ENCODE measurements at regions not wholly inside any gene's neighbourhood (a gene's known extent, or its start where the extent isn't known, plus 50 kb on each side); places are given as distances from the start of the nearest gene placed in this dataset.

DNA sequence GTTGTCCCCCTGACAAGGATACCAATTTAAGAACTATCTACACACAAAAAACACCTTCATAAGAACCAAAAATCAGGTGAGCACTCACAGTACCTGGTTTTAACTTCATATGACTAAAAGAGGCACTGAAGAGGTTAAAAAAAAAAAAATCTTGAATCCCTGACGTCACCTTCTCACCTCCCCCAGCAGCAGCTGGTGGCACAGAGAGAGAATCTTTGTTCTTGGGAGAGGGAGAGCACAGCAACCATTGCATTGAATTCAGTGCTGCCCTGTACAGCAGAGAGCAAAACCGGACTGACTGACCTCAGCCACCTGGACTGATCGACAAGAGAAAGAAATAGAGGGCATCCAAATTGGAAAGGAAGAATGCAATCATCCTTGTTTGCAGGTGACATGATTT, 566.0 kb downstream of the TMX3 start:
- Mint-ChIP-seq H3K27me3 (ENCODE audit: unreplicated experiment) (no peaks in the 10 kb centered on the region), H3K4me3 (ENCODE audit: unreplicated experiment) (no peak overlapping the region), H3K36me3 (ENCODE audit: low read depth, unreplicated experiment) (no peaks in the 10 kb centered on the region), H3K27ac (ENCODE audit: unreplicated experiment) (peak overlapping the region; percentile 22), H3K9me3 (ENCODE audit: unreplicated experiment) (no peaks in the 10 kb centered on the region), H3K4me1 (ENCODE audit: unreplicated experiment) (no peaks in the 10 kb centered on the region)
- DNase-seq (ENCODE audit: low spot score) = no peak
- TF ChIP-seq CTCF (IDR thresholded peaks at IDR 0.05; ENCODE audit: unreplicated experiment) = no peak

- no peaks in the 10 kb centered on the region for H3K4me1 Mint-ChIP-seq (ENCODE audit: unreplicated experiment)
- H3K4me3 Mint-ChIP-seq (ENCODE audit: unreplicated experiment) = no peak overlapping the region
- no peak overlapping the region for H3K27ac Mint-ChIP-seq (ENCODE audit: unreplicated experiment)
- no peak for TF ChIP-seq CTCF (IDR thresholded peaks at IDR 0.05; ENCODE audit: unreplicated experiment)
- no peaks in the 10 kb centered on the region for H3K9me3 Mint-ChIP-seq (ENCODE audit: unreplicated experiment)
- H3K27me3 Mint-ChIP-seq (ENCODE audit: unreplicated experiment) = no peaks in the 10 kb centered on the region
- no peak for DNase-seq (ENCODE audit: low spot score)
- no peaks in the 10 kb centered on the region for H3K36me3 Mint-ChIP-seq (ENCODE audit: low read depth, unreplicated experiment)
Observed at GRCh38 chr18:68147728-68148127, 567.2 kb downstream of the TMX3 start.

DNA sequence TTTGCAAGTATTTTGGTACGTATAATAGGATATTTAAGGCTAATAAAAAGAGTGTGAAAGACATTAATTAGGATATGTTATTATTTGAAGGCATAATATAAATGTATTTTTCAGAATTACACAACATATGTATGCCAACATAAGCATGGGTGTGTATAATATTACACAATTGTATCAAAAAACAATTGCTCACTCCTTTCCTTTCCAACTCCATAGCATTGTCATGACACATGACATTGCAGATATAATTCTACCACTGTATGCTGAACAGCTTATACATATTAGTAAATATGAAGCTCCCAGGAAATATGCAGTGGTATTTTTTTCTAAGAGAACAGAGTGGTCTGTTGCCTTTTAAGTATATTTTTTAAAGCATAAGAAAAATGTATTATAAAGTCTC, 593.1 kb downstream of the TMX3 start:
- Mint-ChIP-seq H3K27ac (ENCODE audit: unreplicated experiment) (no peak overlapping the region), H3K9me3 (ENCODE audit: unreplicated experiment) (no peaks in the 10 kb centered on the region), H3K4me1 (ENCODE audit: unreplicated experiment) (peaks cover 5% of the 10 kb centered on the region), H3K27me3 (ENCODE audit: unreplicated experiment) (no peaks in the 10 kb centered on the region), H3K4me3 (ENCODE audit: unreplicated experiment) (no peak overlapping the region), H3K36me3 (ENCODE audit: low read depth, unreplicated experiment) (no peaks in the 10 kb centered on the region)
- DNase-seq (ENCODE audit: low spot score) = no peak
- TF ChIP-seq CTCF (IDR thresholded peaks at IDR 0.05; ENCODE audit: unreplicated experiment) = no peak

DNA sequence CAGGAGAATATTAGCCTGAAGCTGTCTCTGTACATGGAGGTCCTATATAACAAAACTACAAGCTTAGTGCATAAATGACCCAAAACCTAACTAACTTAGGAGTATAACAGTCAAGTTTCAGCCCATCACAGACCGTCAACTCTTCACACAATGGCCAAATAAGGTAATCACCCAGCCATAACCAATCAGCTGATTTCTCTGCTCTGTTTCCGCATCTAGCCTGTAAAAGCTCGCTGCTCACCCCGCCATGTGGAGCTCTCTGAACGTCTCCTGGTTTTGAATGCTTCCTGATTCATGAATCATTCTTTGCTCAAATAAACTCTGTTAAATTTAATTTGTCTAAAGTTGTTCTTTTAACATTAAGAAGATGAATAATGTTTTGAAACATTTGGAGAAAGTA, 593.6 kb downstream of the TMX3 start:
- no peaks in the 10 kb centered on the region for H3K9me3 Mint-ChIP-seq (ENCODE audit: unreplicated experiment)
- no peak overlapping the region for H3K4me3 Mint-ChIP-seq (ENCODE audit: unreplicated experiment)
- no peaks in the 10 kb centered on the region for H3K36me3 Mint-ChIP-seq (ENCODE audit: low read depth, unreplicated experiment)
- TF ChIP-seq CTCF (IDR thresholded peaks at IDR 0.05; ENCODE audit: unreplicated experiment) = no peak
- no peaks in the 10 kb centered on the region for H3K27me3 Mint-ChIP-seq (ENCODE audit: unreplicated experiment)
- DNase-seq (ENCODE audit: low spot score) = no peak
- H3K4me1 Mint-ChIP-seq (ENCODE audit: unreplicated experiment) = peaks cover 6% of the 10 kb centered on the region
- no peak overlapping the region for H3K27ac Mint-ChIP-seq (ENCODE audit: unreplicated experiment)

- no peaks in the 10 kb centered on the region for H3K27me3 Mint-ChIP-seq (ENCODE audit: unreplicated experiment)
- no peak overlapping the region for H3K4me3 Mint-ChIP-seq (ENCODE audit: unreplicated experiment)
- H3K36me3 Mint-ChIP-seq (ENCODE audit: low read depth, unreplicated experiment) = no peaks in the 10 kb centered on the region
- no peak for TF ChIP-seq CTCF (IDR thresholded peaks at IDR 0.05; ENCODE audit: unreplicated experiment)
- H3K9me3 Mint-ChIP-seq (ENCODE audit: unreplicated experiment) = no peaks in the 10 kb centered on the region
- no peak for DNase-seq (ENCODE audit: low spot score)
- H3K27ac Mint-ChIP-seq (ENCODE audit: unreplicated experiment) = no peak overlapping the region
- H3K4me1 Mint-ChIP-seq (ENCODE audit: unreplicated experiment) = peaks cover 5% of the 10 kb centered on the region
Observed at GRCh38 chr18:68114989-68115388, 598.5 kb upstream of the DSEL start.
